HepG2 (cell line): ENCODE measurements at regions not wholly inside any gene's neighbourhood (a gene's known extent, or its start where the extent isn't known, plus 50 kb on each side); places are given as distances from the start of the nearest gene placed in this dataset.

ENCODE experiments used
- ATAC-seq: fragments of 200-7000 bp; cut with Tn5 transposase; 3 replicates; pipeline ENCODE4 v1.9.1; 2020; ENCODE audit warnings: mild to moderate bottlenecking, moderate library complexity
- BruUV-seq: library from RNA; stranded (reverse); fragments of 400-500 nt; replicated peaks from 2 replicates; lab custom pipeline; 2021; lab: Mats Ljungman, UMichigan
- CTCF ChIA-PET: fragments of 300-600 bp; formaldehyde crosslinking; extraction: SDS; loops from one replicate; lab custom pipeline; 2021; ENCODE audit warnings: low total read pairs, inconsistent platforms, low intra/inter-chr PET ratio; lab: Yijun Ruan, JAX
- POLR2A ChIA-PET: fragments of 350-600 bp; sonication (Branson Sonifier 250); formaldehyde crosslinking; loops from one replicate; lab custom pipeline; 2020; ENCODE audit warnings: antibody characterized with exemption, inconsistent platforms; lab: Yijun Ruan, JAX
- DNase-seq: peaks from one replicate; pipeline ENCODE4 v3.0.0-alpha.2; 2015; ENCODE audit warnings: low spot score
- FAIRE-seq: peaks from 3 replicates; lab custom pipeline; 2011; peaks lifted over from hg19 to GRCh38; lab: Jason Lieb, UNC
- H2AFZ ChIP-seq: one replicate; pipeline ENCODE4 v1.6.1; 2011; ENCODE audit warnings: low read length, inconsistent platforms
- H3K27ac ChIP-seq: fragments of 300-600 bp; 3 replicates; pipeline ENCODE4 v1.8.0; 2011; ENCODE audit warnings: mixed run types, mild to moderate bottlenecking, mixed read lengths, low read length, inconsistent platforms; ENCODE audit not compliant: insufficient read depth; ENCODE audit errors: extremely low read length
- H3K27me3 ChIP-seq, 2 experiments: fragments of 200-600 bp in 1 of 2; 2 replicates in 1 of 2; 3 replicates in 1 of 2; pipeline versions ENCODE4 v1.6.0 to v1.8.0; 2011; ENCODE audit warnings: low read length in 2 of 2, mild to moderate bottlenecking in 2 of 2, moderate library complexity in 2 of 2, inconsistent platforms in 1 of 2; ENCODE audit not compliant: insufficient read depth in 2 of 2, control insufficient read depth in 1 of 2
- H3K36me3 ChIP-seq, 2 experiments: fragments of 200-600 bp in 1 of 2; replicated peaks in 1 of 2; 2 replicates in 1 of 2; 3 replicates in 1 of 2; pipeline versions ENCODE4 v1.5.1 to v1.8.0; 2011; ENCODE audit warnings: low read length in 2 of 2, inconsistent platforms in 1 of 2; ENCODE audit not compliant: insufficient read depth in 2 of 2, control insufficient read depth in 1 of 2
- H3K4me1 ChIP-seq: 2 replicates; pipeline ENCODE4 v1.5.1; 2012; ENCODE audit warnings: low read length, inconsistent platforms; ENCODE audit not compliant: insufficient read depth
- H3K4me2 ChIP-seq: 2 replicates; pipeline ENCODE4 v1.6.0; 2011; ENCODE audit warnings: low read depth, low read length, inconsistent platforms
- H3K4me3 ChIP-seq, 3 experiments: fragments of 200-600 bp in 1 of 3; sonication (generic), shearing (Covaris generic) in 1 of 3; replicated peaks in 1 of 3; 2 replicates each; pipeline ENCODE4 v1.5.1; 2011 to 2016; ENCODE audit warnings: low read length in 3 of 3, inconsistent platforms in 2 of 3, low read depth in 2 of 3, mild to moderate bottlenecking in 2 of 3, control low read depth in 1 of 3, mixed read lengths in 1 of 3; ENCODE audit not compliant: insufficient read depth in 1 of 3
- H3K79me2 ChIP-seq: one replicate; pipeline ENCODE4 v1.6.1; 2011; ENCODE audit warnings: low read length, inconsistent platforms; ENCODE audit not compliant: insufficient read depth
- H3K9ac ChIP-seq: 2 replicates; pipeline ENCODE4 v1.6.0; 2011; ENCODE audit warnings: mild to moderate bottlenecking, low read depth, low read length, inconsistent platforms; ENCODE audit not compliant: insufficient read depth
- H3K9me3 ChIP-seq: 2 replicates; pipeline ENCODE4 v1.5.1; 2012; ENCODE audit warnings: mild to moderate bottlenecking, low read length
- H4K20me1 ChIP-seq: 2 replicates; pipeline ENCODE4 v1.6.0; 2011; ENCODE audit warnings: inconsistent platforms, mild to moderate bottlenecking, low read length, moderate library complexity; ENCODE audit not compliant: insufficient read depth
- NR0B2 ChIP-seq: sonication (generic); formaldehyde crosslinking; IDR thresholded peaks from 2 replicates; pipeline ENCODE4 v1.4.0; 2020; ENCODE audit warnings: mild to moderate bottlenecking, missing genetic modification reagents
- PHF21A ChIP-seq: sonication (generic); formaldehyde crosslinking; IDR thresholded peaks from 2 replicates; pipeline ENCODE4 v1.5.0; 2020; ENCODE audit warnings: mild to moderate bottlenecking, missing genetic modification reagents
- SAP130 ChIP-seq: IDR thresholded peaks from 2 replicates; pipeline ENCODE4 v1.6.1; 2016; ENCODE audit warnings: low read depth
- SMARCC2 ChIP-seq: fragments of 450-650 bp; IDR thresholded peaks from 2 replicates; pipeline ENCODE4 v1.6.1; 2017; ENCODE audit warnings: antibody characterized with exemption, mild to moderate bottlenecking
- SRY ChIP-seq: sonication (generic); formaldehyde crosslinking; IDR thresholded peaks from 2 replicates; pipeline ENCODE4 v1.8.0; 2022; ENCODE audit warnings: mild to moderate bottlenecking, missing genetic modification reagents
- STAT6 ChIP-seq: sonication (generic); formaldehyde crosslinking; IDR thresholded peaks from 2 replicates; pipeline ENCODE4 v1.4.0; 2020; ENCODE audit warnings: missing genetic modification reagents, mild to moderate bottlenecking, borderline replicate concordance
- ZHX2 ChIP-seq, 2 experiments: sonication (generic) in 1 of 2; formaldehyde crosslinking in 1 of 2; IDR thresholded peaks; 2 replicates each; pipeline versions ENCODE4 v1.6.1 to v1.9.0; 2014 to 2022; ENCODE audit warnings: antibody characterized with exemption in 1 of 2, borderline replicate concordance in 1 of 2, inconsistent platforms in 1 of 2, low read depth in 1 of 2, missing genetic modification reagents in 1 of 2
- ZNF225 ChIP-seq: sonication (generic); formaldehyde crosslinking; IDR thresholded peaks from 2 replicates; pipeline ENCODE4 v1.4.0; 2020; ENCODE audit warnings: mild to moderate bottlenecking, missing genetic modification reagents
- ZNF432 ChIP-seq: sonication (generic); formaldehyde crosslinking; IDR thresholded peaks from 2 replicates; pipeline ENCODE4 v1.5.0; 2020; ENCODE audit warnings: missing genetic modification reagents, mild to moderate bottlenecking, borderline replicate concordance
- ZNF850 ChIP-seq: sonication (generic); formaldehyde crosslinking; conservative IDR thresholded peaks from 2 replicates; pipeline ENCODE4 v1.9.0; 2021; ENCODE audit warnings: mild to moderate bottlenecking, missing genetic modification reagents
- WGBS: methylation state at CpG from one replicate; pipeline ENCODE4 v1.1.6; 2017; ENCODE audit warnings: low lambda C conversion rate; 5-methylcytosine and 5-hydroxymethylcytosine counted together
- in situ Hi-C: cut with HindIII; loops from 2 replicates; pipeline ENCODE4 v1.10.0; 2017; ENCODE audit warnings: low pct_unique_long_range_greater_than_20kb; ENCODE audit not compliant: extremely low pct_ligation_motif_present
- intact Hi-C: fragments of 100-400 bp; cut with micrococcal nuclease; formaldehyde crosslinking; loops from one replicate; pipeline ENCODE4 v1.10.0; 2022; ENCODE audit not compliant: unreplicated experiment

- TF ChIP-seq ZNF225 (CRISPR knock-in tag) (no peak), STAT6 (no peak), SMARCC2 (no peak), SRY (CRISPR knock-in tag) (no peak), PHF21A (CRISPR knock-in tag) (no peak), SAP130 (CRISPR knock-in tag) (no peak), ZNF432 (CRISPR knock-in tag) (no peak)
Measured at GRCh38 chr3:148588291-148588690, 109.4 kb upstream of the AGTR1 start (continued).

GRCh38 chr3:148591525-148591924 is 106.2 kb upstream of the AGTR1 start:
- Histone ChIP-seq H3K9me3 (peaks cover 16% of the 10 kb centered on the region; the same call in 1 of the 2 replicates), H3K4me3 (no peak overlapping the region), H3K27ac (no peak overlapping the region), H3K27me3 (no peaks in the 10 kb centered on the region), H3K36me3 (no peaks in the 10 kb centered on the region), H3K4me2 (no peak overlapping the region), H3K9ac (no peak overlapping the region), H3K79me2 (no peaks in the 10 kb centered on the region), H4K20me1 (no peaks in the 10 kb centered on the region), H2AFZ (no peak overlapping the region), H3K4me1 (no peaks in the 10 kb centered on the region)
- no TSS peak for BruUV-seq
- DNase-seq (no peak), ATAC-seq (no peak), FAIRE-seq (no peak)
- CTCF ChIA-PET, result no interaction called here
- intact Hi-C loops, result no loop called here
- in situ Hi-C loops, result no loop called here
- WGBS, result 93% methylated on average over 3 of the region's 3 CpGs
- POLR2A ChIA-PET, result interaction anchor here (1.0 kb wide), 1 partner anchor 9 kb away, joined by 3 read pairs; no protein-coding TSS in a partner anchor
- TF ChIP-seq NR0B2 (CRISPR knock-in tag) (no peak), ZHX2 (IDR thresholded peaks at IDR 0.05; ENCODE audit: low read depth) (no peak), ZHX2 (CRISPR knock-in tag; IDR thresholded peaks at IDR 0.05; ENCODE audit: borderline replicate concordance) (no peak), ZNF850 (CRISPR knock-in tag) (no peak)
